Midbrain (tissue), 1 donor: ENCODE measurements at regions not wholly inside any gene's neighbourhood (a gene's known extent, or its start where the extent isn't known, plus 50 kb on each side); places are given as distances from the start of the nearest gene placed in this dataset.

Experiments used
- DNase-seq: peaks from one replicate; lab custom pipeline; 2025; lab: John Stamatoyannopoulos, UW

- no peak for DNase-seq
Measured at GRCh38 chr14:97581016-97581415, 783.8 kb downstream of the VRK1 start.

DNA sequence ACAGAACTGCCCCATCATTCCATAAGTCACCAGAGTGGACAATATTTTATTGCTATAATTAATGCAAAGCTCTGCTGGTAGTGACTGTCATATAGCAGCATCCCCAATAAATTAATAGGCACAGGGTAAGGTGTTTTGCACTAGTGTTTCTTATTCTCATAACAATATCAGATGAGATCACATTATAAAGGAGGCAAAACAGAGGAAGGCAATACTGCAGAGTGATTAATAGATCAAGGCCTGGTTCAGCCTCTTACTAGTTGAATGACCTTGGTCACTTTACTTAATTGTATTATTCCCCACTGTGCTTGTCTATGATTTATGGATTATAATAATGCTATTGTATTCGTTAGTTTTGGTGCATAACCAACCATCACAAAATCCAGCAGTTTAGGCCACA is 784.8 kb downstream of the VRK1 start:
- DNase-seq = no peak

GRCh38 chr14:97584528-97584927 is 787.3 kb downstream of the VRK1 start:
- no peak for DNase-seq

DNA sequence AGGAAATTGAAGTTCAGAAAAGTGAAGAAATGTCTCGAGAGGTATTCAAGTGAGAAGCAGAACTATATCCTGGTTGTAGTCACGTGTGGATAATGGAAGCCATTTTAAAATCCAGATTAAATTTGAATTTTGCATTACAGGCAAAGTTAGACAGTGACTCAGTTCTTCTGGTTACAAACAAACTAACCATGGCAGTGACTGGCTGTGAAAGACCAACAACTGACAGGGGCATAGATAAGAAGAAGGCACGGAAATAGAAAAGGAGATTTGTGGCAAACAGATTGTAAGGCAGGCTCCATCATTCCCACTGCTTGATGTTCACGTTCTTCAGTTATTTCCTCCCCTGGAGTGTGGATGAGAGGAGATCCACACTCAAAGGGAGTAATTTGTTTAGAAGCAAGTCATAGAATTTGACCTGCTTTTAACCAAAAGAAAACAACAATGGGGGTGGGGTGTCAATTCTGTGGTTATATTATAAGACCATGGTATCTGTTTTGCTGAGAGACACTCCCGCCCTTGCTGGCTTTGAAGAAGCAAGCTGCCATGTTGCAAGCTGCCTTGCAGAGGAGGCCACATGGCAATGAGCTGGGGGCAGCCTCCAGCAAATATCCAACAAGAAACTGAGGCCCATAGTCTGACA is 795.3 kb downstream of the VRK1 start:
- no peak for DNase-seq

DNA sequence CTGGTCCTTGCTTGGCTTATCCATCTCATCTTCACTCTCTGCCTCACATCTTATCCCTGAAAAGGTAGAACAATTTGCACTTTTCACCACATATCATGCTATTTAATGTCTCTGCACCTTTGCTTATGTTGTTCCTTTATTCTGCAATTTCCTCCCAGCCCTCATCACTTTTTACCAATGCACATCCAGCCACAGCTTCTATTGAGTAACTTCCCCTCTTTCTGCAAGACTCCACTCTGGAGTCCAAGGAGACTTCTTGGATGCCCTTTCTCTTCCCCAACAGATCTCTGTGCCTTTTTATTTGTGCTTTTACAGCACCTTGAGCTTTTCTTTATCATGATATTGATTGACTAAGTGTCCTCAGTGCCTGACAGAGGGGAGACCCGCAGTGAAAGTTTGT is 797.1 kb downstream of the VRK1 start:
- DNase-seq = no peak

GRCh38 chr14:97602438-97603117 is 805.4 kb downstream of the VRK1 start:
- DNase-seq = no peak

DNA sequence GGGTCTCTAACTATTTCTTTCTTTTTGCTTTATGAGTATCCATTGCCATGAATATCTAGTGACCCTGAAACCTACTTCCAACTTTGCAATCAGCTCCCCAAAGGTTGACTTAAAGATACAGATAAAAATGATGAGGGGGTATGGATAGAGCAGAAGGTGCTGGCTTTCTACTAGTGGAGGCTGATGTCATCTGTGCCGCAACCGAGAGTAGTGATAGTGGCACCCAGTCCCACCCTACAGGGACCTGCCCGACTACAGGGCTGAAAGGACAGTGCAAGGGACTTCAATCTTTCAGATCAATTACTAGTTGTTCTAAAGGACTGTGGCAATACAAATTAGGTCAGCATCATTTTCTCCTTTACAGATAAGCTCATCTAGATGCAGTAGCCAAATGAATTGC is 806.0 kb downstream of the VRK1 start:
- no peak for DNase-seq

DNA sequence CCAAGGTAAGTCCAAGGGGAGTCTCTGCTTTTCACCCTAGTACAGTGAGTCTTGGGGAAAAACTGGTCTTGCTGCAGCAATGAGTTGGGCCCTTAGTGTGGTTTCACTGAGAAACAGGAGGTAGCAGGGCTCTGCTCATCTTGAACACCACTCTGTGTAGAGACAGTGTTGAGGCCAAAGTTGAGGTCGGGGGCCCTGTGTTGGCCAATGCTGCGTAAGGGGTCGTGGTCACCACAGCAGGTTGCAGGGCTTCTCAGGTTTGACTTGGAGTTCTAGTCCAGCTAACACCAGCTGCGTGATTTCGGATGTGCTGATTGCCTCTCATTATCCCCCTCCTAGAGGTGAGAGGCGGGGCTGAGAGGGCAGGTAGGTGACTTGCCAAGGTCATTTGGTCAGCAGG is 807.5 kb downstream of the VRK1 start:
- DNase-seq = no peak

- DNase-seq = no peak
Measured at GRCh38 chr14:97618401-97618800, 821.2 kb downstream of the VRK1 start.

- no peak for DNase-seq
Measured at GRCh38 chr14:97618917-97619690, 821.9 kb downstream of the VRK1 start.

- DNase-seq = no peak
Measured at GRCh38 chr14:97620066-97620465, 822.9 kb downstream of the VRK1 start.

GRCh38 chr14:97624985-97625384 is 827.8 kb downstream of the VRK1 start:
- no peak for DNase-seq

GRCh38 chr14:97625477-97625876 is 828.3 kb downstream of the VRK1 start:
- DNase-seq = no peak

- DNase-seq = no peak
Measured at GRCh38 chr14:97626088-97626487, 828.9 kb downstream of the VRK1 start.

DNA sequence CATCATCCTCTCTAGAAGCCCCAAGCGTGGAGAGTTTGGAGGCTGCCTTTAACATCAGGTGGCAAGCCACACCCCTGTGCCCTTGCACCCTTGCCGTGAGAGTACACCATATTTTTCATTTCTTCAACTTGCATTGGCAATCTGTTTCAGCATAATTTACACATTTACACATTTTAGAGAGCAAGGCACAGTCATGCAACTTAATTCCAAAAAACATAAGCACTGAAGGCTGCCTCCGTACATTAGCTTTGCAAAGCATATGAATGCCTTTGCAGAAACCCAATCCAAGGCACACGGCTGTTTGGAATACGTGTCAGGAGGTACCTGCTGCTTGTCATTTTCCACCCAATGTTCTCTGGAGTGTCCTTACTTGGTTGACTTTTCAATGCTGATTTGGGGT is 833.1 kb downstream of the VRK1 start:
- DNase-seq = no peak

GRCh38 chr14:97633131-97633738 is 836.1 kb downstream of the VRK1 start:
- DNase-seq = no peak

DNA sequence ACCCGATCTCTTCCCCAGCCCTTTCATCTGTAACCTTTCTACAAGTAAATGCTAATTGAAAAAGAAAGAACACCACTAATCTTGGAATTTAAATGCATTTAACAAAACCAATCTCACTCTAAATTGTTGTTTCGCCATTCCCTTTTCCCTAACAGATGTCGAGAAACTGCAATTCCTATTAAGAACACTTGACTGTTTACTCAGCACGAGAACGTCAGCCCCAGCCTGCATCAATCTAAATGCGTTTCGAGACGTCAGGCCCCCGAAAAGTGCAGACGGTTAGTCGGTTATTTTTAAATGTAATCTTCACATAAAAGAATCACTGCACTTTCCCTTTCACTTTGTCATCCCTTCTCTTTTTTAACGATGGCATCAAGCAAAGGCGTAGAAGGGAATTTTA is 837.6 kb downstream of the VRK1 start:
- DNase-seq = no peak

DNA sequence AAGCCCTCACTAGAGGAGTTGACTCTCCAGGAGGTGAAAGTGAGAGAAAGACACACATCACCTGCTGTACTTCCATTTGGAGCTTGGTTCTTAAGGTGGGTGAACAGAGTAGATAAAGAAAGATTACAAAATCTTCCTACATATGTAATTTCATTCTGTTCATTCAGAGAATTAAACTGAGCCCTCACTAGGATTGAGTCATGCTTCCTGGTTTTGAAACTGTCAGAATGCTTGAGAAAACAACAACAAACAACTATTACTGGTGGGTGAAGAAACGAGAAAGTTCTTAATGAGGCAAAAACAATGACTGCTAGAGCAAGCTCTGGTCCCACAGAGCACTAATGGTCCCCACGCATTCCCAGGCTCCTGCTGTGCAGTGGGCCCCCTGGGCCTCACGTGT is 841.7 kb downstream of the VRK1 start:
- no peak for DNase-seq

DNA sequence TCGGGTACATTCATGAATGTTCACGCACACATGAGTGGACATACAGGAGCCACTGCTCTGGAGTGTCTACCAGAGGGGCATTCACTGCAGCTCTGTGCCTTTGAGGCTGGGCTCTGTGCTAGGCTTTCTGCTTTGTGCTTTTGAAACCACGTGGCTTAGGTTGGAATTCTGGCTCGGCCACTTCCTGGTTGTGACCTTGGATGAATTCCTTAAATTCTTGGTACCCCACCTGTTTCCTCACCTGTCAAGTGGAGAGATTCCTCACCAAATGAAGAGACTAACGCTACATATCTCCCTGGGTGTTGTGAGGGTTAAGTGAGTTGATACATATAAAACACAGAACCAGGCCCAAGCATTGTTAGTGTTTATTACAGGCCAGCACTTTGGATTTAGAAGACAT is 842.8 kb downstream of the VRK1 start:
- no peak for DNase-seq

- DNase-seq = no peak
Measured at GRCh38 chr14:97641827-97642226, 844.6 kb downstream of the VRK1 start.

DNA sequence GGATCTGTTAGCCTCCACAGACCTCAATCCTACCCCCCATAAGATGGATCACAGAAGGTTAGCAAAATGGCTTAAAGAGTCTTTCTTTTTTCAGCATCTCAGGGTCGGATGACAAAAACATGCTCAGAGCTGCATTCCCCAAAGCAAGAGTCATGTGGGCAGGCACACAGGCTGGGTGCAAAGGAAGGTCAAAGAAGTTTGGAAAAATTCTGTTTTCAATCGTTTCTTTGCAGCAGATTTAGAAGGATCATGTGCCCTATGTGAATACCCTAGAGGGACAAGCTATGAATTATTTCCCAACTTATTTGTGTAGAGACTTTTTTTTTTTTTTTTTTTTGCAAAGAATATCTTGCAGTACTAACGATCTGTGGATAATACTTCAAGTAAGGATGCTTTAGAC is 845.4 kb downstream of the VRK1 start:
- DNase-seq = no peak

DNA sequence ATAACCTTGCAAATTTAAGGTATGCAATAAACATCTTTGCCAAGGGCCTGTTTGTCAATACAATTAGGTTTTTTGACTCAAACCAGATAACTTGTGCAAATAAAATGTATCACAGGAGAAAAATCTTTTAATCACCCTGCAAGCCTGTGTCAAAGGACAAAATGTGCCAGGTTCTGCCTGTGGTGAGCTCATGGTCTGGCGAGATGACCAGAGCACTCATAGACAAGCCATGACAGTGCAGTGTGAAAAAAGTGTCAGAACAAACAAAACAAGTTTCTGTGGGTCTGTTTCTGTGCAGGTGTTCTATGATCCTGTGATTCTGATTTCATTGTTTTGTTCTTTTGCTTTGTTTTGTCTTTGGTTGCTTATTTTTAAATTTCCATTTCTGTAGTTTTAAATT is 847.2 kb downstream of the VRK1 start:
- no peak for DNase-seq

DNA sequence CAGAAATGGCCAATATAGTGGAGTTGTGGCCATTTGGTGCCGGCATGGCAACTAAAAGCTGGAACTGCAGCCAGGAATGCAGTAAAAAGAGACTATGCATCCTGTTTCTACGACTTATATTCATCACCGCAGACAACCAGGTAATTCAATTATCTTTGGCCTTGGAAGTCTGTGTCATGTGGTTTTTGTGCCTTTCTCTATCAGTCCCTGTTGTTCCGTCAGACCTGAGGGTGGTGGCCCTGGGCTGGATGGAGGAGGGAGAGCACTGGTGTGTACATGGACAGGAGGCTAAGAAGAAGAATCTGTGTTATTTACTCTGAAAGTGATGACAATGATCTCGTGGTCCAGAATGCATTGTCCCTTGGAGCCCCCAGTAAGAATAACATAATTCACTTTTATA is 852.6 kb downstream of the VRK1 start:
- no peak for DNase-seq
